GM19468 (cell line): ENCODE measurements at regions not wholly inside any gene's neighbourhood (a gene's known extent, or its start where the extent isn't known, plus 50 kb on each side); places are given as distances from the start of the nearest gene placed in this dataset.
A peak's percentile ranks its signal among the peaks of the same experiment; 100 is the strongest.
"Not testable (repeated sequence)": the region's sequence is repeated elsewhere in the genome, so short reads cannot be mapped to it uniquely, and the experiment has no call there.

Experiments used
- ATAC-seq: cut with Tn5 transposase; IDR thresholded peaks from one replicate; pipeline ENCODE4 v1.9.1; 2021; ENCODE audit warnings: mild to moderate bottlenecking, moderate library complexity, moderate number of reproducible peaks; ENCODE audit not compliant: unreplicated experiment; ENCODE audit errors: extremely low read depth

- ATAC-seq: no peak
Observed at GRCh38 chr6:69623357-69623756, 173.5 kb downstream of the LMBRD1 start.

GRCh38 chr6:69622924-69623323, 173.9 kb downstream of the LMBRD1 start:
- no peak for ATAC-seq

- no peak for ATAC-seq
Observed at GRCh38 chr6:69622230-69622629, 174.6 kb downstream of the LMBRD1 start.

GRCh38 chr6:69617163-69617562, 179.6 kb downstream of the LMBRD1 start:
- ATAC-seq: no peak

- no peak for ATAC-seq
Observed at GRCh38 chr6:69609836-69610472, 186.9 kb downstream of the LMBRD1 start.

- no peak for ATAC-seq
Observed at GRCh38 chr6:69601132-69601531, 195.7 kb downstream of the LMBRD1 start.

- no peak for ATAC-seq
Observed at GRCh38 chr6:69594405-69594804, 202.4 kb downstream of the LMBRD1 start.

- no peak for ATAC-seq
Observed at GRCh38 chr6:69593706-69594105, 203.1 kb downstream of the LMBRD1 start.

GRCh38 chr6:69589626-69590025, 207.2 kb downstream of the LMBRD1 start:
- ATAC-seq: no peak

- ATAC-seq: peak; percentile 74
Observed at GRCh38 chr6:69584913-69585729, 211.7 kb downstream of the LMBRD1 start.

GRCh38 chr6:69584536-69584912, 212.3 kb downstream of the LMBRD1 start:
- ATAC-seq: no peak

GRCh38 chr6:69581581-69581980, 215.2 kb downstream of the LMBRD1 start:
- no peak for ATAC-seq

GRCh38 chr6:69580706-69581105, 216.1 kb downstream of the LMBRD1 start:
- no peak for ATAC-seq

GRCh38 chr6:69578361-69578890, 218.4 kb downstream of the LMBRD1 start:
- no peak for ATAC-seq

- ATAC-seq: no peak
Observed at GRCh38 chr6:69571234-69571633, 225.6 kb downstream of the LMBRD1 start.

- ATAC-seq: no peak
Observed at GRCh38 chr6:69570106-69570505, 226.7 kb downstream of the LMBRD1 start.

GRCh38 chr6:69560597-69560996, 236.2 kb downstream of the LMBRD1 start:
- not testable (repeated sequence) for ATAC-seq

GRCh38 chr6:69555088-69555638, 241.6 kb downstream of the LMBRD1 start:
- no peak for ATAC-seq

GRCh38 chr6:69542494-69542893, 254.3 kb downstream of the LMBRD1 start:
- no peak for ATAC-seq

- ATAC-seq: no peak
Observed at GRCh38 chr6:69527921-69528476, 268.8 kb downstream of the LMBRD1 start.

GRCh38 chr6:69515480-69515879, 281.3 kb downstream of the LMBRD1 start:
- not testable (repeated sequence) for ATAC-seq
